Stomach (tissue), 4 donors: ENCODE measurements at regions not wholly inside any gene's neighbourhood (a gene's known extent, or its start where the extent isn't known, plus 50 kb on each side); places are given as distances from the start of the nearest gene placed in this dataset.

Experiments
- CTCF ChIP-seq, 7 experiments: fragments of 450-650 bp in 4 of 7; fragments of 200-600 bp in 3 of 7; sonication (generic) in 3 of 7; IDR thresholded peaks; one replicate each; pipeline ENCODE4 v1.5.1; 2016 to 2019; ENCODE audit warnings: antibody characterized with exemption in 7 of 7, control low read depth in 2 of 7, mild to moderate bottlenecking in 1 of 7
- POLR2A ChIP-seq, 4 donors: fragments of 450-650 bp; IDR thresholded peaks; one replicate each; pipeline ENCODE4 v1.6.1; 2016; ENCODE audit warnings: antibody characterized with exemption in 4 of 4, control low read depth in 2 of 4, mild to moderate bottlenecking in 1 of 4, moderate library complexity in 1 of 4
- POLR2AphosphoS5 ChIP-seq, 3 donors: sonication (generic); formaldehyde crosslinking; IDR thresholded peaks; one replicate each; pipeline ENCODE4 v1.6.1; 2016; ENCODE audit warnings: antibody characterized with exemption in 3 of 3

- TF ChIP-seq POLR2AphosphoS5 (IDR thresholded peaks at IDR 0.05) (no peak), POLR2A (IDR thresholded peaks at IDR 0.05) (no peak), CTCF (IDR thresholded peaks at IDR 0.05) (no peak)
Measured at GRCh38 chr13:104782741-104783140, 1716.5 kb upstream of the SLC10A2 start.
